DOHH2 (cell line): ENCODE measurements at regions not wholly inside any gene's neighbourhood (a gene's known extent, or its start where the extent isn't known, plus 50 kb on each side); places are given as distances from the start of the nearest gene placed in this dataset.
"Not testable (repeated sequence)": the region's sequence is repeated elsewhere in the genome, so short reads cannot be mapped to it uniquely, and the experiment has no call there.

Source experiments
- CTCF ChIP-seq: fragments of 200-600 bp; sonication (generic); IDR thresholded peaks from one replicate; pipeline ENCODE4 v1.5.1; 2014; ENCODE audit warnings: antibody characterized with exemption, mild to moderate bottlenecking, low read depth, low read length; ENCODE audit not compliant: poor library complexity, severe bottlenecking
- EZH2phosphoT487 ChIP-seq: fragments of 200-600 bp; sonication (generic); IDR thresholded peaks from 2 replicates; pipeline ENCODE4 v1.6.1; 2017; ENCODE audit warnings: borderline replicate concordance, mild to moderate bottlenecking, antibody characterized with exemption, low read length, moderate library complexity, mixed read lengths

GRCh38 chrX:140215894-140216293 is 250.6 kb upstream of the CXorf66 start:
- not testable (repeated sequence) for TF ChIP-seq EZH2phosphoT487, CTCF
